SK-N-MC (cell line): ENCODE measurements at regions not wholly inside any gene's neighbourhood (a gene's known extent, or its start where the extent isn't known, plus 50 kb on each side); places are given as distances from the start of the nearest gene placed in this dataset.

ENCODE experiments used
- EZH2 ChIP-seq: fragments of 200-600 bp; sonication (generic); IDR thresholded peaks from one replicate; pipeline ENCODE4 v1.6.1; 2017; ENCODE audit warnings: antibody characterized with exemption
- POLR2AphosphoS5 ChIP-seq: IDR thresholded peaks from 2 replicates; pipeline ENCODE4 v1.6.1; 2012; ENCODE audit warnings: mild to moderate bottlenecking, low read depth, low read length, borderline replicate concordance

GRCh38 chr2:18722101-18722500 is 132.7 kb upstream of the NT5C1B start:
- no peak for TF ChIP-seq EZH2
- TF ChIP-seq POLR2AphosphoS5, result no peak
